Neural cell (in vitro differentiated cells): ENCODE measurements at regions not wholly inside any gene's neighbourhood (a gene's known extent, or its start where the extent isn't known, plus 50 kb on each side); places are given as distances from the start of the nearest gene placed in this dataset.

Experiments used
- H2AFZ ChIP-seq: fragments of 200-600, 300-800 bp; sonication (generic), shearing (Covaris generic); 2 replicates; pipeline ENCODE4 v1.6.0; 2014; ENCODE audit warnings: low read depth, mild to moderate bottlenecking, antibody characterized with exemption, low read length, moderate library complexity
- H3F3A ChIP-seq: fragments of 200-600 bp; shearing (Covaris generic); 2 replicates; pipeline ENCODE4 v1.6.1; 2016; ENCODE audit warnings: mild to moderate bottlenecking, moderate library complexity, mixed read lengths, antibody characterized with exemption, low read length; ENCODE audit not compliant: insufficient read depth, poor library complexity, severe bottlenecking
- H3K27ac ChIP-seq: fragments of 200-600, 300-800 bp; sonication (generic), shearing (Covaris generic); 2 replicates; pipeline ENCODE4 v1.5.1; 2014; ENCODE audit warnings: mild to moderate bottlenecking, low read length, moderate library complexity
- H3K27me3 ChIP-seq: fragments of 300-800, 200-600 bp; sonication (generic), shearing (Covaris generic); 2 replicates; pipeline ENCODE4 v1.6.0; 2014; ENCODE audit warnings: mild to moderate bottlenecking, low read depth, low read length, moderate library complexity; ENCODE audit not compliant: insufficient read depth
- H3K36me3 ChIP-seq: fragments of 300-800, 200-600 bp; sonication (generic), shearing (Covaris generic); 2 replicates; pipeline ENCODE4 v1.5.1; 2014; ENCODE audit warnings: mild to moderate bottlenecking, antibody characterized with exemption, low read length, moderate library complexity; ENCODE audit not compliant: insufficient read depth
- H3K4me2 ChIP-seq: fragments of 300-800, 200-600 bp; sonication (generic), shearing (Covaris generic); 2 replicates; pipeline ENCODE4 v1.6.0; 2014; ENCODE audit warnings: mild to moderate bottlenecking, low read length
- H3K4me3 ChIP-seq: fragments of 300-800, 200-600 bp; sonication (generic), shearing (Covaris generic); 2 replicates; pipeline ENCODE4 v1.5.1; 2014; ENCODE audit warnings: mild to moderate bottlenecking, low read length, moderate library complexity
- H3K79me2 ChIP-seq: fragments of 200-600 bp; shearing (Covaris generic); replicated peaks from 2 replicates; pipeline ENCODE4 v1.6.0; 2014; ENCODE audit warnings: mild to moderate bottlenecking, low read length, moderate library complexity; ENCODE audit not compliant: insufficient read depth
- H3K9ac ChIP-seq: fragments of 300-800, 200-600 bp; sonication (generic), shearing (Covaris generic); 2 replicates; pipeline ENCODE4 v1.6.1; 2016; ENCODE audit warnings: mild to moderate bottlenecking, low read length, mixed read lengths
- H3K9me2 ChIP-seq: fragments of 200-600 bp; shearing (Covaris generic); 2 replicates; pipeline ENCODE4 v1.6.1; 2016; ENCODE audit warnings: mild to moderate bottlenecking, low read length, mixed read lengths; ENCODE audit not compliant: insufficient read depth
- H3K9me3 ChIP-seq: fragments of 200-600, 300-800 bp; sonication (generic), shearing (Covaris generic); 2 replicates; pipeline ENCODE4 v1.6.1; 2016; ENCODE audit warnings: mild to moderate bottlenecking, mixed run types, low read length, moderate library complexity, mixed read lengths
- H4K20me1 ChIP-seq: fragments of 200-600 bp; shearing (Covaris generic); 2 replicates; pipeline ENCODE4 v1.6.1; 2016; ENCODE audit warnings: mild to moderate bottlenecking, mixed run types; ENCODE audit not compliant: insufficient read depth
- EP300 ChIP-seq: fragments of 450-650 bp; conservative IDR thresholded peaks from 2 replicates; pipeline ENCODE4 v1.6.1; 2014; ENCODE audit warnings: antibody characterized with exemption, mild to moderate bottlenecking, moderate library complexity; ENCODE audit not compliant: poor library complexity, severe bottlenecking
- EZH2 ChIP-seq: fragments of 200-600, 300-800 bp; shearing (Covaris generic), sonication (generic); IDR thresholded peaks from 2 replicates; pipeline ENCODE4 v1.6.1; 2014; ENCODE audit warnings: antibody characterized with exemption, low read length, borderline replicate concordance, mild to moderate bottlenecking; ENCODE audit not compliant: insufficient read depth, poor library complexity, severe bottlenecking
- MXI1 ChIP-seq: fragments of 450-650 bp; conservative IDR thresholded peaks from 2 replicates; pipeline ENCODE4 v1.6.1; 2014; ENCODE audit warnings: antibody characterized with exemption, mild to moderate bottlenecking; ENCODE audit not compliant: poor library complexity, severe bottlenecking
- POLR2AphosphoS5 ChIP-seq: IDR thresholded peaks from 2 replicates; pipeline ENCODE4 v1.6.1; 2012
- RAD21 ChIP-seq: fragments of 450-650 bp; conservative IDR thresholded peaks from 2 replicates; pipeline ENCODE4 v1.6.1; 2014; ENCODE audit warnings: antibody characterized with exemption, mild to moderate bottlenecking, moderate library complexity
- SMC3 ChIP-seq: fragments of 450-650 bp; conservative IDR thresholded peaks from 2 replicates; pipeline ENCODE4 v1.6.1; 2014; ENCODE audit warnings: antibody characterized with exemption, mild to moderate bottlenecking, moderate library complexity; ENCODE audit not compliant: poor library complexity
- TAF1 ChIP-seq: IDR thresholded peaks from 2 replicates; pipeline ENCODE4 v1.6.1; 2012; ENCODE audit warnings: low read depth
- TF ChIP-seq, protein P1 (sequence below): fragments of 450-650 bp; IDR thresholded peaks from 2 replicates; pipeline ENCODE4 v1.5.1; 2014; ENCODE audit warnings: antibody characterized with exemption, mild to moderate bottlenecking, moderate library complexity; ENCODE audit not compliant: poor library complexity, severe bottlenecking
- TF ChIP-seq, protein P2 (sequence below): IDR thresholded peaks from 2 replicates; pipeline ENCODE4 v1.6.1; 2012; ENCODE audit warnings: borderline replicate concordance

DNA sequence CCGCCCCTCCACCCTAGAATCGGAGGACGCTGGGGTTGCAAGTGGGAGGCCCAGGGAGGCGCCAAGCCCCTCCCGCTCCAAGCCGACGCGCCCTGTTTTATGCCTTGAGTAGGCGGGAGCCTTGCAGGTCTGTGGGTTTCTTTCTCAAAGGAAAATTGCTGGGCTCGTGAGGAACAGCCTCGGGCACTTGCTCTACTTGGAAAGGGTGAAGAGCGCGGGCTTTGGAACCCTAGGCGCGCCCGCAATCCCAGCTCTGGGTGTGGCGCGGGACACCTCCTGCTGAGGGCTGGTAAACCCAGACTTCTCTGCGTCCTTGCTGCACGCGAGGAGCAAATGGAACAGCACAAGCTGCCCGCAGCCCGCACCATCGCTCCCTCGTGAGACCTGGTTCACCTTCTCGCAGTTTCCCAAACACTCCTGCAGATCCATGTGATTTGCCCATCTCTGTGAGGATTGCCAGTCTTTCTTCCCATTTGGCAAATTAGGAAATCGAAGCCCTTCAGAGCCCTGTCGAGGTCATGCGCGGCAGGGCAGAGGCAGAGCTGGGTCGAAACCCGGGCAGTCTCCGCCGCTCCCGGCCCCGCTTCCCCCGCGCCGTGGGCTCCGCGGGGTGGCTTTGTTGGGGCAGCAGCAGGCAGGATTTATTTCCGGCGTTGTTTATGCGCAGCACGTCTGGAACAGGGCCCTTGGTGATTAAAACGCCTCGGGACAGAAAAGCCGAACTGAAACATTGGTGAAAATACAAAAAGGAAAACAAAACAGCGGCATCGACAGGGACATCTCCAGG, 98.4 kb upstream of the CPLX2 start:
- no peaks in the 10 kb centered on the region for H3K79me2 ChIP-seq
- H3K27me3 ChIP-seq: no peaks in the 10 kb centered on the region
- H3K9me2 ChIP-seq: no peaks in the 10 kb centered on the region
- H4K20me1 ChIP-seq: no peaks in the 10 kb centered on the region
- peak overlapping the region; percentile 4 for H3K9ac ChIP-seq
- H3K9me3 ChIP-seq: no peaks in the 10 kb centered on the region
- no peaks in the 10 kb centered on the region for H3K36me3 ChIP-seq
- H3K4me2 ChIP-seq: no peak overlapping the region
- no peak for TF ChIP-seq TAF1
- TF ChIP-seq, protein P1, sequence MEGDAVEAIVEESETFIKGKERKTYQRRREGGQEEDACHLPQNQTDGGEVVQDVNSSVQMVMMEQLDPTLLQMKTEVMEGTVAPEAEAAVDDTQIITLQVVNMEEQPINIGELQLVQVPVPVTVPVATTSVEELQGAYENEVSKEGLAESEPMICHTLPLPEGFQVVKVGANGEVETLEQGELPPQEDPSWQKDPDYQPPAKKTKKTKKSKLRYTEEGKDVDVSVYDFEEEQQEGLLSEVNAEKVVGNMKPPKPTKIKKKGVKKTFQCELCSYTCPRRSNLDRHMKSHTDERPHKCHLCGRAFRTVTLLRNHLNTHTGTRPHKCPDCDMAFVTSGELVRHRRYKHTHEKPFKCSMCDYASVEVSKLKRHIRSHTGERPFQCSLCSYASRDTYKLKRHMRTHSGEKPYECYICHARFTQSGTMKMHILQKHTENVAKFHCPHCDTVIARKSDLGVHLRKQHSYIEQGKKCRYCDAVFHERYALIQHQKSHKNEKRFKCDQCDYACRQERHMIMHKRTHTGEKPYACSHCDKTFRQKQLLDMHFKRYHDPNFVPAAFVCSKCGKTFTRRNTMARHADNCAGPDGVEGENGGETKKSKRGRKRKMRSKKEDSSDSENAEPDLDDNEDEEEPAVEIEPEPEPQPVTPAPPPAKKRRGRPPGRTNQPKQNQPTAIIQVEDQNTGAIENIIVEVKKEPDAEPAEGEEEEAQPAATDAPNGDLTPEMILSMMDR: no peak
- TF ChIP-seq SMC3: no peak
- TF ChIP-seq POLR2AphosphoS5: no peak
- no peak for TF ChIP-seq MXI1
- TF ChIP-seq RAD21: no peak
- TF ChIP-seq, protein P2, sequence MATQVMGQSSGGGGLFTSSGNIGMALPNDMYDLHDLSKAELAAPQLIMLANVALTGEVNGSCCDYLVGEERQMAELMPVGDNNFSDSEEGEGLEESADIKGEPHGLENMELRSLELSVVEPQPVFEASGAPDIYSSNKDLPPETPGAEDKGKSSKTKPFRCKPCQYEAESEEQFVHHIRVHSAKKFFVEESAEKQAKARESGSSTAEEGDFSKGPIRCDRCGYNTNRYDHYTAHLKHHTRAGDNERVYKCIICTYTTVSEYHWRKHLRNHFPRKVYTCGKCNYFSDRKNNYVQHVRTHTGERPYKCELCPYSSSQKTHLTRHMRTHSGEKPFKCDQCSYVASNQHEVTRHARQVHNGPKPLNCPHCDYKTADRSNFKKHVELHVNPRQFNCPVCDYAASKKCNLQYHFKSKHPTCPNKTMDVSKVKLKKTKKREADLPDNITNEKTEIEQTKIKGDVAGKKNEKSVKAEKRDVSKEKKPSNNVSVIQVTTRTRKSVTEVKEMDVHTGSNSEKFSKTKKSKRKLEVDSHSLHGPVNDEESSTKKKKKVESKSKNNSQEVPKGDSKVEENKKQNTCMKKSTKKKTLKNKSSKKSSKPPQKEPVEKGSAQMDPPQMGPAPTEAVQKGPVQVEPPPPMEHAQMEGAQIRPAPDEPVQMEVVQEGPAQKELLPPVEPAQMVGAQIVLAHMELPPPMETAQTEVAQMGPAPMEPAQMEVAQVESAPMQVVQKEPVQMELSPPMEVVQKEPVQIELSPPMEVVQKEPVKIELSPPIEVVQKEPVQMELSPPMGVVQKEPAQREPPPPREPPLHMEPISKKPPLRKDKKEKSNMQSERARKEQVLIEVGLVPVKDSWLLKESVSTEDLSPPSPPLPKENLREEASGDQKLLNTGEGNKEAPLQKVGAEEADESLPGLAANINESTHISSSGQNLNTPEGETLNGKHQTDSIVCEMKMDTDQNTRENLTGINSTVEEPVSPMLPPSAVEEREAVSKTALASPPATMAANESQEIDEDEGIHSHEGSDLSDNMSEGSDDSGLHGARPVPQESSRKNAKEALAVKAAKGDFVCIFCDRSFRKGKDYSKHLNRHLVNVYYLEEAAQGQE: no peak
- no peak for TF ChIP-seq EP300
- no peak for TF ChIP-seq EZH2
- H3K27ac ChIP-seq: no peak overlapping the region
- H2AFZ ChIP-seq: no peak overlapping the region
- H3K4me3 ChIP-seq: peak overlapping the region; percentile 21
- H3F3A ChIP-seq: no peaks in the 10 kb centered on the region

DNA sequence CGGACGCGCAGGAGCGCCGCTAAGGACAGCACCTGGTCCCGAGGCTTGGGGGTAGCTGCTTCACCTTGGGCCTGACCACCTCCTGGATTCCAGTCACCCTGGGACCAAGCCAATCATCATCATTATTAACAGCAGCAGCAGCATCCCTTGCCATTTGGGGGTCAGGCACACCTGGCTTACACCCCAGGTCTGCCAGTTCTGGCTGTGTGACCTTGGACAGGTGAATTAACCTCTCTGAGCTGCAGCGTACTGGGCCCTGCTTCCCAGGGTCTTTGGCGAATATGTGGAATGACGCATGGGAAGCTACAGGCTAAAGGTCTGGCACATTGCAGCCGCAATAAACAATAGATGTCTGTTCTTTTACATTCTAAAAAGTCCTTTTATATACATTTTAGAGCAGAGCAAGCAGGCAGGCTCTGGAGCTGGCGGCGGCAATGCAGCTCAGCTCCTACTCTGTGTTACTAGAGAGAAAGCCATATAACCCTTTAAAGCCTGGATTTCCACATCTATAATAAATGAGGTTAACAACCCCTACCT, 97.8 kb upstream of the CPLX2 start:
- no peak overlapping the region for H3K27ac ChIP-seq
- no peaks in the 10 kb centered on the region for H3K9me3 ChIP-seq
- H3F3A ChIP-seq: no peaks in the 10 kb centered on the region
- no peak overlapping the region for H3K4me2 ChIP-seq
- H3K4me3 ChIP-seq: peak overlapping the region; percentile 21
- H4K20me1 ChIP-seq: no peaks in the 10 kb centered on the region
- H3K27me3 ChIP-seq: no peaks in the 10 kb centered on the region
- peak overlapping the region; percentile 4 for H3K9ac ChIP-seq
- H2AFZ ChIP-seq: no peak overlapping the region
- no peaks in the 10 kb centered on the region for H3K79me2 ChIP-seq
- H3K36me3 ChIP-seq: no peaks in the 10 kb centered on the region
- TF ChIP-seq, protein P2: no peak
- TF ChIP-seq SMC3 (no peak), MXI1 (no peak), EP300 (no peak), EZH2 (no peak), POLR2AphosphoS5 (no peak), RAD21 (no peak), TAF1 (no peak)
- TF ChIP-seq, protein P1: no peak
- no peaks in the 10 kb centered on the region for H3K9me2 ChIP-seq
